DND-41 (cell line): ENCODE measurements at regions not wholly inside any gene's neighbourhood (a gene's known extent, or its start where the extent isn't known, plus 50 kb on each side); places are given as distances from the start of the nearest gene placed in this dataset.

Experiments
- ATAC-seq: fragments of 200-7000 bp; cut with Tn5 transposase; 3 replicates; pipeline ENCODE4 v1.9.1; 2021; ENCODE audit warnings: low read depth; ENCODE audit not compliant: insufficient read depth
- DNase-seq: peaks from one replicate; pipeline ENCODE4 v3.0.0-alpha.2; 2020
- H2AFZ ChIP-seq: 2 replicates; pipeline ENCODE4 v1.6.0; 2012; ENCODE audit warnings: low read depth, low read length
- H3K27ac ChIP-seq: 2 replicates; pipeline ENCODE4 v1.5.1; 2012; ENCODE audit warnings: low read length, inconsistent platforms
- H3K27me3 ChIP-seq: fragments of 200-600 bp; sonication (generic); 2 replicates; pipeline ENCODE4 v1.6.0; 2012; ENCODE audit warnings: low read length, mild to moderate bottlenecking, inconsistent platforms; ENCODE audit not compliant: insufficient read depth, poor library complexity
- H3K36me3 ChIP-seq: 2 replicates; pipeline ENCODE4 v1.5.1; 2012; ENCODE audit warnings: low read length, inconsistent platforms; ENCODE audit not compliant: insufficient read depth
- H3K4me1 ChIP-seq: 2 replicates; pipeline ENCODE4 v1.5.1; 2012; ENCODE audit warnings: mild to moderate bottlenecking, low read length; ENCODE audit not compliant: insufficient read depth
- H3K4me2 ChIP-seq: 2 replicates; pipeline ENCODE4 v1.6.0; 2012; ENCODE audit warnings: mild to moderate bottlenecking, moderate library complexity, low read length, inconsistent platforms; ENCODE audit not compliant: insufficient read depth
- H3K4me3 ChIP-seq, 2 experiments: fragments of 200-600 bp in 1 of 2; shearing (Covaris generic) in 1 of 2; 2 replicates each; pipeline ENCODE4 v1.5.1; 2012 to 2016; ENCODE audit warnings: inconsistent platforms in 2 of 2, low read length in 2 of 2, mild to moderate bottlenecking in 2 of 2, low read depth in 1 of 2, moderate library complexity in 1 of 2
- H3K79me2 ChIP-seq: 2 replicates; pipeline ENCODE4 v1.6.0; 2012; ENCODE audit warnings: low read length, inconsistent platforms; ENCODE audit not compliant: insufficient read depth
- H3K9ac ChIP-seq: 2 replicates; pipeline ENCODE4 v1.6.0; 2012; ENCODE audit warnings: low read depth, mild to moderate bottlenecking, inconsistent platforms, low read length, moderate library complexity
- H3K9me3 ChIP-seq: 2 replicates; pipeline ENCODE4 v1.5.1; 2012; ENCODE audit warnings: low read length, moderate library complexity, mild to moderate bottlenecking, inconsistent platforms; ENCODE audit not compliant: insufficient read depth, severe bottlenecking
- H4K20me1 ChIP-seq: 2 replicates; pipeline ENCODE4 v1.6.0; 2012; ENCODE audit warnings: low read length; ENCODE audit not compliant: insufficient read depth
- CTCF ChIP-seq: IDR thresholded peaks from 2 replicates; pipeline ENCODE4 v1.5.1; 2012; ENCODE audit warnings: borderline replicate concordance, low read length, moderate library complexity, mild to moderate bottlenecking; ENCODE audit not compliant: poor library complexity, severe bottlenecking; ENCODE audit errors: extremely low read depth
- EZH2 ChIP-seq: IDR thresholded peaks from 3 replicates; pipeline ENCODE4 v1.6.1; 2012; ENCODE audit warnings: borderline replicate concordance, low read depth, mild to moderate bottlenecking, moderate library complexity, low read length, inconsistent platforms; ENCODE audit not compliant: severe bottlenecking

- H3K27me3 ChIP-seq, result peaks cover 2% of the 10 kb centered on the region
- no peak for TF ChIP-seq CTCF
- no peak for TF ChIP-seq EZH2
- ATAC-seq (no peak), DNase-seq (no peak)
- no peaks in the 10 kb centered on the region for H3K9me3 ChIP-seq
- no peaks in the 10 kb centered on the region for H3K4me1 ChIP-seq
- no peaks in the 10 kb centered on the region for H3K36me3 ChIP-seq
- H3K79me2 ChIP-seq, result no peaks in the 10 kb centered on the region
- H3K4me2 ChIP-seq, result no peak overlapping the region
- H3K9ac ChIP-seq, result no peak overlapping the region
- no peak overlapping the region for H3K4me3 ChIP-seq
- no peaks in the 10 kb centered on the region for H4K20me1 ChIP-seq
- H3K27ac ChIP-seq, result no peak overlapping the region
- no peak overlapping the region for H2AFZ ChIP-seq
These were observed 266.8 kb downstream of the NEDD1 start for GRCh38 chr12:97173688-97174410.

- Histone ChIP-seq H3K79me2 (no peaks in the 10 kb centered on the region), H3K27me3 (peaks cover 2% of the 10 kb centered on the region), H3K27ac (no peak overlapping the region), H3K9me3 (no peaks in the 10 kb centered on the region), H3K4me3 (no peak overlapping the region), H2AFZ (no peak overlapping the region), H4K20me1 (no peaks in the 10 kb centered on the region), H3K9ac (no peak overlapping the region), H3K4me1 (no peaks in the 10 kb centered on the region), H3K36me3 (no peaks in the 10 kb centered on the region), H3K4me2 (no peak overlapping the region)
- DNase-seq, result no peak
- TF ChIP-seq EZH2 (no peak), CTCF (no peak)
- no peak for ATAC-seq
These were observed 270.4 kb downstream of the NEDD1 start for GRCh38 chr12:97177481-97177880.

GRCh38 chr12:97181571-97182265, 274.7 kb downstream of the NEDD1 start:
- TF ChIP-seq CTCF, result no peak
- TF ChIP-seq EZH2, result no peak
- Histone ChIP-seq H3K9ac (no peak overlapping the region), H3K4me1 (no peaks in the 10 kb centered on the region), H3K4me2 (no peak overlapping the region), H3K27me3 (no peaks in the 10 kb centered on the region), H2AFZ (no peak overlapping the region), H3K36me3 (no peaks in the 10 kb centered on the region), H3K4me3 (no peak overlapping the region), H3K79me2 (no peaks in the 10 kb centered on the region), H4K20me1 (no peaks in the 10 kb centered on the region), H3K27ac (no peak overlapping the region), H3K9me3 (no peaks in the 10 kb centered on the region)
- DNase-seq (no peak), ATAC-seq (no peak)
